SK-N-MC (cell line): ENCODE measurements at regions not wholly inside any gene's neighbourhood (a gene's known extent, or its start where the extent isn't known, plus 50 kb on each side); places are given as distances from the start of the nearest gene placed in this dataset.

Source experiments
- EZH2 ChIP-seq: fragments of 200-600 bp; sonication (generic); IDR thresholded peaks from one replicate; pipeline ENCODE4 v1.6.1; 2017; ENCODE audit warnings: antibody characterized with exemption
- POLR2AphosphoS5 ChIP-seq: IDR thresholded peaks from 2 replicates; pipeline ENCODE4 v1.6.1; 2012; ENCODE audit warnings: mild to moderate bottlenecking, low read depth, low read length, borderline replicate concordance

DNA sequence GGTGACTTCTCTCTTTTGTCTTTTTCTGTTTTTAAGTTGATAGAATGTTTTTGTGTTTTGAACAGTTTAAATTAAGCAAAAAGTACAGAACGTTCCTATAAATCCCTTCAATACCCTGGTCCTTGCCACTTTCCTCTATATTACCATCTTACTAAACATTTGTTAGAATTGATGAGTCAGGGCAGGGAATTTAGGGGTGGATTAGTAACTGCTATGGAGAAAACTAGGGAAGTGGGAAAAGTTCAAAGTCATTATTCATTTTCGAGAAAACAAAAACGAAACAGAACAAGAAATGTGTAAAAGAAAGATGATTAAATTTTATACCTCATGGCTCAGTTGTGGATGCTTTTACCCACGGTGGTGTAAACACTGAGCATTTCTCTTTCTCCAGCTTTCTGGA is 240.4 kb upstream of the SULF2 start:
- TF ChIP-seq EZH2 (no peak), POLR2AphosphoS5 (no peak)
